Neural crest cell (in vitro differentiated cells): ENCODE measurements at regions not wholly inside any gene's neighbourhood (a gene's known extent, or its start where the extent isn't known, plus 50 kb on each side); places are given as distances from the start of the nearest gene placed in this dataset.

Experiments
- DNase-seq: peaks from one replicate; pipeline ENCODE4 v3.0.0; 2021; ENCODE audit warnings: low read depth, mixed read lengths, low spot score
- H3K27ac Mint-ChIP-seq: one replicate; pipeline ENCODE4 v1.8.0; 2021; ENCODE audit warnings: mild to moderate bottlenecking, mixed read lengths; ENCODE audit not compliant: unreplicated experiment
- H3K27me3 Mint-ChIP-seq: 2 replicates; pipeline ENCODE4 v1.8.0; 2021; ENCODE audit warnings: low read depth, mild to moderate bottlenecking, mixed read lengths
- H3K36me3 Mint-ChIP-seq: 2 replicates; pipeline ENCODE4 v1.8.0; 2021; ENCODE audit warnings: low read depth, mild to moderate bottlenecking, mixed read lengths
- H3K4me1 Mint-ChIP-seq: 2 replicates; pipeline ENCODE4 v1.8.0; 2021; ENCODE audit warnings: mixed read lengths
- H3K4me3 Mint-ChIP-seq: one replicate; pipeline ENCODE4 v1.8.0; 2021; ENCODE audit warnings: mild to moderate bottlenecking, mixed read lengths
- H3K9me3 Mint-ChIP-seq: 2 replicates; pipeline ENCODE4 v1.8.0; 2021; ENCODE audit warnings: mixed read lengths
- CTCF ChIP-seq: fragments of 200-600 bp; sonication (generic); conservative IDR thresholded peaks from 2 replicates; pipeline ENCODE4 v1.5.0; 2021; ENCODE audit warnings: antibody characterized with exemption, mild to moderate bottlenecking

GRCh38 chr15:37636736-37637135 lies 297.7 kb upstream of the TMCO5A start:
- Mint-ChIP-seq H3K27ac (no peak overlapping the region), H3K27me3 (peaks cover 33% of the 10 kb centered on the region), H3K4me1 (no peaks in the 10 kb centered on the region), H3K36me3 (no peaks in the 10 kb centered on the region), H3K9me3 (no peaks in the 10 kb centered on the region), H3K4me3 (no peak overlapping the region)
- TF ChIP-seq CTCF = no peak
- no peak for DNase-seq

GRCh38 chr15:37638116-37638515 lies 296.3 kb upstream of the TMCO5A start:
- Mint-ChIP-seq H3K9me3 (no peaks in the 10 kb centered on the region), H3K27ac (no peak overlapping the region), H3K36me3 (no peaks in the 10 kb centered on the region), H3K4me1 (no peaks in the 10 kb centered on the region), H3K4me3 (no peak overlapping the region), H3K27me3 (peaks cover 33% of the 10 kb centered on the region)
- TF ChIP-seq CTCF = no peak
- no peak for DNase-seq

GRCh38 chr15:37638691-37639090 lies 295.7 kb upstream of the TMCO5A start:
- peaks cover 33% of the 10 kb centered on the region for H3K27me3 Mint-ChIP-seq
- DNase-seq = no peak
- TF ChIP-seq CTCF = no peak
- H3K4me1 Mint-ChIP-seq = no peaks in the 10 kb centered on the region
- no peak overlapping the region for H3K27ac Mint-ChIP-seq
- no peaks in the 10 kb centered on the region for H3K9me3 Mint-ChIP-seq
- H3K36me3 Mint-ChIP-seq = no peaks in the 10 kb centered on the region
- no peak overlapping the region for H3K4me3 Mint-ChIP-seq

DNA sequence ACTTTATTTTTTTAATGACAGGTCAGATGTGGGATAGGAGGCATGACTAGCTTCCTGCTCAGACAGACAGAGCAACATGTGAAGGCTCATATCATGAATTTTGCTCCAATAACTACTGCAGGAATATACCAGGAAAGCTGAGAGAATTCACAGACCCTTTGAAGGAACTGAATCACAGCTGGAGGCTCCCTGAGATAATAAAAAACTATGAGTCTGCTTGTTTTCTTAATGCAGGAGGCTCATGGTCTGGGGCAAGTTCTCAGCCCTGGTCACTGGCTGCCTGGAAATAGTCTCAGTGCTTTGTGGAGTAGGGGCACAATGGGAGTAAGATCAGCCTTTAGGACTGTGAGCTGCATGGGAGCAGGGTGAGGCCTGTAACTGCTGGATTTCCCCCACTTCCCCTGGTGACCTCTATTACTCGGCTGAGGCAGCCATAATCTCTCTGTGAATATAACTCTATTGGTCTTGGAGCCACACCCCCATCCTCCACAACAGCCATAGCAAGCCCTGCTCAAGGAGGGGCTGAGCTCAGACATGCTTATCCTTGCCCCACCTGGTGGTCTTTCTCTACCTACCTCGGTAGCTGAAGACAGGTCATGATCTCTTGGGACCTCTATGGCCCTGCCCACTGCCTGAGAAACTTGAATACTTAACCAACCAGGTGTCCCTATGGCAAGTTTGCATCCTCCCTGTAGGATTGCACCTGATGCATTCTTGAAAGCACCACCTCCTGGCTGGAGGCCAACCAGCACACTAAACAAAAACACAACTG lies 281.6 kb upstream of the TMCO5A start:
- H3K4me1 Mint-ChIP-seq = no peaks in the 10 kb centered on the region
- no peak overlapping the region for H3K4me3 Mint-ChIP-seq
- no peak for DNase-seq
- peaks cover 6% of the 10 kb centered on the region for H3K27me3 Mint-ChIP-seq
- peaks cover 3% of the 10 kb centered on the region for H3K36me3 Mint-ChIP-seq
- H3K27ac Mint-ChIP-seq = no peak overlapping the region
- no peak for TF ChIP-seq CTCF
- H3K9me3 Mint-ChIP-seq = peaks cover 10% of the 10 kb centered on the region

GRCh38 chr15:37678124-37678523 lies 256.3 kb upstream of the TMCO5A start:
- no peaks in the 10 kb centered on the region for H3K4me1 Mint-ChIP-seq
- no peak overlapping the region for H3K27ac Mint-ChIP-seq
- no peaks in the 10 kb centered on the region for H3K27me3 Mint-ChIP-seq

More at GRCh38 chr15:37678124-37678523, 256.3 kb upstream of the TMCO5A start:
- DNase-seq = no peak
- Mint-ChIP-seq H3K9me3 (no peaks in the 10 kb centered on the region), H3K36me3 (no peaks in the 10 kb centered on the region), H3K4me3 (no peak overlapping the region)
- no peak for TF ChIP-seq CTCF
